H1 (cell line): ENCODE measurements at regions not wholly inside any gene's neighbourhood (a gene's known extent, or its start where the extent isn't known, plus 50 kb on each side); places are given as distances from the start of the nearest gene placed in this dataset.

Experiments used
- CTCF ChIP-seq, 3 experiments: IDR thresholded peaks; 1 replicate in 2 of 3; 2 replicates in 1 of 3; pipeline versions ENCODE4 v1.5.1 to v1.6.1; 2011; ENCODE audit warnings: low read length in 3 of 3, mild to moderate bottlenecking in 3 of 3, inconsistent platforms in 2 of 3, low read depth in 1 of 3, moderate library complexity in 1 of 3; ENCODE audit not compliant: insufficient read depth in 1 of 3; ENCODE audit errors: control extremely low read depth in 1 of 3
- YY1 ChIP-seq: IDR thresholded peaks from 2 replicates; pipeline ENCODE4 v1.6.1; 2011; ENCODE audit warnings: low read depth, mild to moderate bottlenecking, low read length
- TF ChIP-seq, protein P1 (sequence below): IDR thresholded peaks from 2 replicates; pipeline ENCODE4 v1.6.1; 2011; ENCODE audit warnings: low read length, improper control_type of control experiment

DNA sequence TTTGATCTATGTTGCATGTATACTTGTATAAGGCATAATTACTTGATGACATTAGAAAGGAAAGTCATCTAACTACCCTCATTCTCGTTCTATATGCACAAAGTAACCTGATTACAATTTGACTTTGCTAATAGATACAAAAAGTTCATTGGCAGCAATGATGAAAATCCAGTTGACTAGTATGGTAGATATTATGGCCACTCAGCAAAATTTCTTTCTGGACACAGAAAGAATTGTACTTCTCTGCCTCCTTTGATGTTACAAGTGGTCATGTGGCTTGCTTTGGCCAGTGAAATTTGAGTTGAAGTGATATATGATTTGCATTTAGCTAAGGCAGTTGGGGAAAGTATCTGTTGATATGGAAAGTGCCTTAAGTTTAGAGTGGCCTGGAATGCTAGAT lies 723.7 kb upstream of the ARRDC3 start:
- no peak for TF ChIP-seq YY1
- TF ChIP-seq, protein P1, sequence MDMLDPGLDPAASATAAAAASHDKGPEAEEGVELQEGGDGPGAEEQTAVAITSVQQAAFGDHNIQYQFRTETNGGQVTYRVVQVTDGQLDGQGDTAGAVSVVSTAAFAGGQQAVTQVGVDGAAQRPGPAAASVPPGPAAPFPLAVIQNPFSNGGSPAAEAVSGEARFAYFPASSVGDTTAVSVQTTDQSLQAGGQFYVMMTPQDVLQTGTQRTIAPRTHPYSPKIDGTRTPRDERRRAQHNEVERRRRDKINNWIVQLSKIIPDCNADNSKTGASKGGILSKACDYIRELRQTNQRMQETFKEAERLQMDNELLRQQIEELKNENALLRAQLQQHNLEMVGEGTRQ = no peak
- no peak for TF ChIP-seq CTCF (IDR thresholded peaks at IDR 0.05; ENCODE audit: control extremely low read depth in 1 of 3, insufficient read depth in 1 of 3, low read depth in 1 of 3, low read length in 3 of 3)
